ENCODE measurements at regions not wholly inside any gene's neighbourhood (a gene's known extent, or its start where the extent isn't known, plus 50 kb on each side); places are given as distances from the start of the nearest gene placed in this dataset.

DNA sequence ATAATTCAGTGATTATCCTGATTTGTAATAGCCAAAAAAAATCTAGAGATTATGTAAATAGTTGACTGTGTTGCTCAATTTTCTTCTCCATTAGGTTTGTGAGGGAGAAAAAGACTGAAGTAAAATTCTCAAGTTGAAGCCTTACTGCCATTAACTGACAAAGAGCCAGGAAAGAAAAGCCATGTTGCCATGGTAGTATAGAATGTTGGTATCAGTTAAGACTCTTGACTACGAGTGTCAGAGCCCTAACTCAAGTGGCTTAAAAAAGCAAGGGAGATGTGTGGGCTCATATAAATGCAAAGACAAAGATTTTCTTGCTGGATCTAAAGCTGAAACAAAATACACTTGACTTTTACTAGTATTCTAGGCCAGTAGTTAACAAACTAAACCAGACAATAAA, 571.7 kb downstream of the KCTD16 start:
- Histone ChIP-seq H3K9ac (ENCODE audit: low read depth, low read length) (no peak overlapping the region), H3K27me3 (ENCODE audit: insufficient read depth, low read length) (no peaks in the 10 kb centered on the region), H3K4me1 (ENCODE audit: insufficient read depth, low read length) (no peaks in the 10 kb centered on the region; the same call in 1 of the 2 replicates), H3K36me3 (ENCODE audit: insufficient read depth, low read length) (no peaks in the 10 kb centered on the region), H3K4me3 (ENCODE audit: low read length) (no peak overlapping the region), H3K9me3 (ENCODE audit: insufficient read depth, low read depth, low read length) (no peaks in the 10 kb centered on the region; the same call in 1 of the 2 replicates), H3K27ac (ENCODE audit: low read depth, low read length) (no peak overlapping the region)
- 66% methylated on average over 1 of the region's 1 CpG for WGBS

DNA sequence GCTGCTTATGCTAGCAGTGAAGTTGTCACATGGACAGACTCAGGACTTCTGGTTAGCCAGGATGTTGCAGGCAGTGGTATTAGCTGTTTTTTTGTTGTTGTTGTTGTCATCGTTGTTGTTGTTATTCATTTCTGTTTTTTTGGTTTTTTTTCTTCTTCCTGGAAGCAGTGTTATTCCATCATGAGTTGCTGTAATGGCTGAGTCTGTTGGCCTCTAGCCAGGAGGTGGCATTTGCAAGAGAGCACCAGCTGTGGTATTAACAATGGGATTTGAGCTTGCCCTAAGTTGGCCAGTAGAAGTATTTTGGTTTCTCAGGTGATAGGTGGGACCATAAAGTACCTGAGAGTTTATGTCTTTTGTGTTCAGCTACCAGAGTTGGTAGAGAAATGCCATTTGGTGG, 561.1 kb downstream of the KCTD16 start:
- Histone ChIP-seq H3K9me3 (ENCODE audit: insufficient read depth, low read depth, low read length) (peaks cover 19% of the 10 kb centered on the region), H3K27me3 (ENCODE audit: insufficient read depth, low read length) (no peaks in the 10 kb centered on the region), H3K4me3 (ENCODE audit: low read length) (no peak overlapping the region), H3K27ac (ENCODE audit: low read depth, low read length) (no peak overlapping the region), H3K4me1 (ENCODE audit: insufficient read depth, low read length) (no peaks in the 10 kb centered on the region), H3K9ac (ENCODE audit: low read depth, low read length) (no peak overlapping the region), H3K36me3 (ENCODE audit: insufficient read depth, low read length) (no peaks in the 10 kb centered on the region)
- 97% methylated on average over 1 of the region's 1 CpG for WGBS

DNA sequence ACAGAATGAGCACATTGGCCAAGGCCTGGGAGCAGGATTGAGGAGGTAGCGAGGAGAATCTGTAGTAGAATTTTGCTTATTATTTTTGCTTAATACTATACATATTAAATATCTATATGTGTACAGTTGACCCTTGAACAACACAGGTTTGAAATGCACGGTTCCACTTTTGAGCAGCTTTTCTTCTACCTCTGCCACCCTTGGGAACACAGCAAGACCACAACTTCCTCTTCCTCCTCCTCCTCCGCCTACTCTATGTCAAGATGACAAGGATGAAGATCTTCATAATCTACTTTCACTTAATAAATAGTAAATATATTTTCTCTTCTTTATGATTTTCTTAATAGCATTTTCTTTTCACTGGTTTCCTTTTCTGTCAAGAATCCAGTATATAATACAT, 541.4 kb downstream of the KCTD16 start:
- H3K4me1 ChIP-seq (ENCODE audit: insufficient read depth, low read length) = 0 out of 2 replicates have a peak, but pooled peaks cover 4% of the 10 kb centered on the region

DNA sequence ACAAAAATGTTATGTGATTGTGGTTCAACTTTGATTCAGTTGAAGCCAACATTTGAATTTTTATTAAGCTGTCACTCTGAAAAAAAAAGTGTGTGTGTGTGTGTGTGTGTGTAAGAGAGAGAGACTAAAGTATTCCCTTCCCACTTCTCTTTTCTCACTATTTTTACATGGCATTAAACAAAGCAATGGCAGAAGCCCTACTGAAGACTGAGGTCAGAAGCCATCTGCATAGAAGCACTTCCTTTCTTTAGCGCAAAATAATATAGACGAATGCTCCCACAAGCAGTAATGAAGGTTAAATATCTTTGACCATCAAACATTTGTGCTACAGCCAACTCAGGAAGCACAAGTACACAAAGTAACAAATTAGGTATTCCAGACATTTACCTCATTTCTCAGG, 540.5 kb downstream of the KCTD16 start:
- Histone ChIP-seq H3K4me3 (ENCODE audit: low read length) (no peak overlapping the region), H3K9me3 (ENCODE audit: insufficient read depth, low read depth, low read length) (no peaks in the 10 kb centered on the region), H3K27me3 (ENCODE audit: insufficient read depth, low read length) (no peaks in the 10 kb centered on the region), H3K4me1 (ENCODE audit: insufficient read depth, low read length) (0 out of 2 replicates have a peak, but pooled peaks cover 4% of the 10 kb centered on the region), H3K9ac (ENCODE audit: low read depth, low read length) (no peak overlapping the region), H3K27ac (ENCODE audit: low read depth, low read length) (no peak overlapping the region), H3K36me3 (ENCODE audit: insufficient read depth, low read length) (no peaks in the 10 kb centered on the region)
- 92% methylated on average over 2 of the region's 2 CpGs for WGBS

More for the DNA sequence above, 541.4 kb downstream of the KCTD16 start:
- Histone ChIP-seq H3K4me3 (ENCODE audit: low read length) (no peak overlapping the region), H3K9me3 (ENCODE audit: insufficient read depth, low read depth, low read length) (no peaks in the 10 kb centered on the region), H3K27me3 (ENCODE audit: insufficient read depth, low read length) (no peaks in the 10 kb centered on the region), H3K36me3 (ENCODE audit: insufficient read depth, low read length) (no peaks in the 10 kb centered on the region), H3K9ac (ENCODE audit: low read depth, low read length) (no peak overlapping the region), H3K27ac (ENCODE audit: low read depth, low read length) (no peak overlapping the region)
- WGBS = 94% methylated on average over 2 of the region's 3 CpGs

DNA sequence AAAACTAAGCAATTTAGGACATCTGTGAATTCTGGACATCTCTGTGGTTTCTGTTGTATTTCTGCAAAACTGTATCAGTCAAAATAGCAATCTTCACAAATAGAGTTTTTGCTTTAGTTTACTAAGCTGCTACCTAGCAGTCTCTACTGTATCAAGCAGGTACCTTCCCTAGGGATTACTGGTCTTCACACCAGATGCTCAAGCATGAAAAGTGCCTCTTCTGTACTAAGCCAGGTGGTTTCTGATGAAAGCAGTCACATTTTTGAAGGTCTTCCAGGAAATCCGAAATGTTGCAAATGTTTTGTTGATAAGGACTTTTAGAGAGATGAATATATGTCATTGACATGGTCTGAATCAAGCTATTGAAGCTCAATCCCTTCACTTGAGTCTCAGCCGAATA, 540.0 kb downstream of the KCTD16 start:
- 92% methylated on average over 2 of the region's 2 CpGs for WGBS
- Histone ChIP-seq H3K36me3 (ENCODE audit: insufficient read depth, low read length) (no peaks in the 10 kb centered on the region), H3K4me1 (ENCODE audit: insufficient read depth, low read length) (0 out of 2 replicates have a peak, but pooled peaks cover 4% of the 10 kb centered on the region), H3K4me3 (ENCODE audit: low read length) (no peak overlapping the region), H3K9ac (ENCODE audit: low read depth, low read length) (no peak overlapping the region), H3K27ac (ENCODE audit: low read depth, low read length) (no peak overlapping the region), H3K27me3 (ENCODE audit: insufficient read depth, low read length) (no peaks in the 10 kb centered on the region), H3K9me3 (ENCODE audit: insufficient read depth, low read depth, low read length) (no peaks in the 10 kb centered on the region)

DNA sequence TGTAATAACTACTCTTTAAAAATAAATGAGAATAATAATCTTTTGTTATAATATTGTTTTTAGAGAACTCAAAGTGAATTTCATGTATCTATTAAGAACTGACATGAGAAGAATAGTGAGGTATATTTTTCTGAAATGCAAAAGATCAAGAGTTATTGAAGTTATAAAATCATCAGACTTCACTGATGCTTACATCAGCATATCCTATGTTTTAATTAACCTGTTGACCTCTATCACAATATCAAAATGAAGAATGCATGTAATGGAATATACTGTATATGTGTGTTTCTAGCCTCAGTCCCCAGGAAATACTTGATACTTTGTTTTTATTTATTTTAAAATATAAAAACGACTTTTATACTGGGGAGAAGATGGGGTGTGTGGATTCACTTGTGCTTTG, 533.1 kb downstream of the KCTD16 start:
- no peak overlapping the region for H3K4me3 ChIP-seq (ENCODE audit: low read length)
- H3K27me3 ChIP-seq (ENCODE audit: insufficient read depth, low read length) = no peaks in the 10 kb centered on the region
- H3K9ac ChIP-seq (ENCODE audit: low read depth, low read length) = no peak overlapping the region
- no peak overlapping the region for H3K27ac ChIP-seq (ENCODE audit: low read depth, low read length)
- WGBS = 83% methylated on average over 1 of the region's 1 CpG
- no peaks in the 10 kb centered on the region for H3K36me3 ChIP-seq (ENCODE audit: insufficient read depth, low read length)
- peaks cover 2% of the 10 kb centered on the region; the same call in 1 of the 2 replicates for H3K4me1 ChIP-seq (ENCODE audit: insufficient read depth, low read length)
- no peaks in the 10 kb centered on the region for H3K9me3 ChIP-seq (ENCODE audit: insufficient read depth, low read depth, low read length)

DNA sequence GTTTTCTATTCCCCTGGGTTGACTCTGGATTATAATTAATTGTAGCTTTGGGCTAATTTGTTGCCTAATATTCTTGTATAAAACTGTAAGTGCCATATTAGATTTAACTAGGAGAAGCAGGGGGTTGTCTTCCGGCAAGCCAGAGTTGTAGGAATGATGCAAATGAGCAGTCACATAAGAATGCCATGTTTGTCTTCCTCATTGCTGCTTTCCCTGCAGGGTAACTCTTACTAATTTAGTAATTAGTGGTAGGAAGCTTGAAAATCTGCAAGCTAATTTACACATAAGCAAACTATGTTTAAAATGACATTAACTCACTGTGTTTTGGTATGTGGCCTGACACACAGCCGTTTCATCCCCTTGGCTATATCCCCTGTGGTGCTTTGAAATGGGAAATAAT, 527.8 kb downstream of the KCTD16 start:
- H3K27me3 ChIP-seq (ENCODE audit: insufficient read depth, low read length) = no peaks in the 10 kb centered on the region
- no peak overlapping the region for H3K4me3 ChIP-seq (ENCODE audit: low read length)
- no peaks in the 10 kb centered on the region for H3K9me3 ChIP-seq (ENCODE audit: insufficient read depth, low read depth, low read length)
- whole genome bisulfite sequencing = 57% methylated on average over 2 of the region's 2 CpGs
- H3K27ac ChIP-seq (ENCODE audit: low read depth, low read length) = no peak overlapping the region
- peaks cover 15% of the 10 kb centered on the region; the same call in 1 of the 2 replicates for H3K4me1 ChIP-seq (ENCODE audit: insufficient read depth, low read length)
- no peak overlapping the region for H3K9ac ChIP-seq (ENCODE audit: low read depth, low read length)
- H3K36me3 ChIP-seq (ENCODE audit: insufficient read depth, low read length) = no peaks in the 10 kb centered on the region

DNA sequence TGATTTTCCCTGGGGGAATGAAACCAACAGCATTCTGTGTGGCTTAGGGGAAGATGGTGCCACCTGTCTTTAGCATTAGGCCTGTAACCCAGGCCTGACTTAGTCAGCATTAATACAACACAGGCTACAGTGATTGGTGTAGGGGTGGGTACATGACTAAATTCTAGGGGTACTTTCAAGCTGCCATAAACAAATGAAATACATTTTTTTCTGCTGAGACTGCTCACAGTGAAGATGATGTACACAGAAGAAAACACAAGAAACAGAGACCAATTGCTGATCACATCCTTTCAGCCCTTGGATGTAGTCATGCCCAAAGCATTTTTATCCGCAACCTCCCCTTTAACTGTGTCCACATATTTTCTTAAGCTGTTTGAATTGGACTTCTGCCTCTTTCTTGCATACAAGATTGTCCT, 527.2 kb downstream of the KCTD16 start:
- no peaks in the 10 kb centered on the region for H3K27me3 ChIP-seq (ENCODE audit: insufficient read depth, low read length)
- H3K27ac ChIP-seq (ENCODE audit: low read depth, low read length) = no peak overlapping the region
- WGBS = 97% methylated on average over 1 of the region's 1 CpG
- H3K4me1 ChIP-seq (ENCODE audit: insufficient read depth, low read length) = peaks cover 15% of the 10 kb centered on the region; the same call in 1 of the 2 replicates
- H3K9me3 ChIP-seq (ENCODE audit: insufficient read depth, low read depth, low read length) = no peaks in the 10 kb centered on the region
- no peaks in the 10 kb centered on the region for H3K36me3 ChIP-seq (ENCODE audit: insufficient read depth, low read length)
- no peak overlapping the region for H3K9ac ChIP-seq (ENCODE audit: low read depth, low read length)
- no peak overlapping the region for H3K4me3 ChIP-seq (ENCODE audit: low read length)

DNA sequence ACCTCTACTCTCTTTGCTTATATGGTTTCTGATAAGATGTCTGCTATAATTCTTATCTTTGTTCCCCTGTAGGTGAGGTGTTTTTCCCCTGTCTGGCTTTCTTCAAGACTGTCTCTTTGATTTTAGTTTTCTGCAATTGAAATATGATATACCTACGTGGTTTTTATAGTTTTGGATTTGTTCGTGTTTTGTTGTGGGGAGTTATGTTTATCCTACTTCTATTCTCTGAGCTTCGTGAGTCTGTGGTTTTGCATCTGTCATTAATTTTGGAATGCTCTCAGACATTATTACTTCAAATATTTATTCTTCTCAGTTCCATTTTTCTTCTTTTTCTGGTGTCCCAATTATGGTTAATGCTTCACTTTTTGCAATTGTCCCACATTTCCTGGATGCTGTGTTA, 521.3 kb downstream of the KCTD16 start:
- H3K9ac ChIP-seq (ENCODE audit: low read depth, low read length) = no peak overlapping the region
- H3K36me3 ChIP-seq (ENCODE audit: insufficient read depth, low read length) = no peaks in the 10 kb centered on the region
- no peak overlapping the region for H3K27ac ChIP-seq (ENCODE audit: low read depth, low read length)
- H3K9me3 ChIP-seq (ENCODE audit: insufficient read depth, low read depth, low read length) = no peaks in the 10 kb centered on the region
- WGBS = 100% methylated on average over 2 of the region's 3 CpGs
- H3K27me3 ChIP-seq (ENCODE audit: insufficient read depth, low read length) = no peaks in the 10 kb centered on the region
- no peaks in the 10 kb centered on the region for H3K4me1 ChIP-seq (ENCODE audit: insufficient read depth, low read length)
- H3K4me3 ChIP-seq (ENCODE audit: low read length) = no peak overlapping the region

DNA sequence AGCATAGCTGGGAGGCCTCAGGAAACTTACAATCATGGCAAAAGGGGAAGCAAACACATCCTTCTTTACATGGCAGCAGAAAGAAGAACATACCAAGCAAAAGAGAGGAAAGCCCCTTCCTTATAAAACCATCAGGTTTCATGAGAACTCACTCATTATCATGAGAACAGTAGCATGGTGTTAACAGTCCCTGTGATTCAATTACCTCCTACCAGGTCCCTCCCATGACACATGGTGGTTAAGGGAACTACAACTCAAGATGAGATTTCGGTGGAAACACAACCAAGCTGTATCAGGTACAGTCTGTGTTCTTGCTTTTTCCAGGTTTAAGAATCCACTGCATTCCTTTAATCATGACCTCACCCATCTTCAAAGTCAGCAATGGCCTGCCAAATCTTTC, 514.2 kb downstream of the KCTD16 start:
- WGBS = 83% methylated on average over 1 of the region's 1 CpG
- H3K4me1 ChIP-seq (ENCODE audit: insufficient read depth, low read length) = no peaks in the 10 kb centered on the region
- no peak overlapping the region for H3K9ac ChIP-seq (ENCODE audit: low read depth, low read length)
- H3K9me3 ChIP-seq (ENCODE audit: insufficient read depth, low read depth, low read length) = no peaks in the 10 kb centered on the region
- no peak overlapping the region for H3K27ac ChIP-seq (ENCODE audit: low read depth, low read length)
- no peak overlapping the region for H3K4me3 ChIP-seq (ENCODE audit: low read length)
- H3K27me3 ChIP-seq (ENCODE audit: insufficient read depth, low read length) = no peaks in the 10 kb centered on the region
- H3K36me3 ChIP-seq (ENCODE audit: insufficient read depth, low read length) = no peaks in the 10 kb centered on the region

DNA sequence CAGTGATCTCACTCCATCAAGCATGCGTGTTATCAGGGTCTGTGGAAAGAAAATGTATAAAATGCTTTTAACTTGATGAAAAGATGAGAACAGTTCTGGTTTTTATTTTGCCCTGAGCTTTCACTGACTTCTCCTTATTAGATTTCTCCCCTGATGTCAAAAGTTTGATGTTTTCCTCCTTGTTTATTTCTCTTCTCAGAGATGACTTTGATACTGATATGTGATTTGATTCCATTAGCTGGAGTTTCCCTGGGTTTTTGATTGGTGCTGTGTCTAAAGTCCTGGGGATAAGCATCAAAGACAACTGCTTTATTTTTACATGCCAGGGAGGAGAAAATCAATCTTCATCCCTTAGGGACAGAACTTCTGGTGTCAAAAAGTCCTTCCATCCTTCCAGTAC, 510.0 kb downstream of the KCTD16 start:
- Histone ChIP-seq H3K36me3 (ENCODE audit: insufficient read depth, low read length) (no peaks in the 10 kb centered on the region), H3K27me3 (ENCODE audit: insufficient read depth, low read length) (no peaks in the 10 kb centered on the region), H3K4me3 (ENCODE audit: low read length) (no peak overlapping the region), H3K4me1 (ENCODE audit: insufficient read depth, low read length) (no peaks in the 10 kb centered on the region), H3K9me3 (ENCODE audit: insufficient read depth, low read depth, low read length) (no peaks in the 10 kb centered on the region), H3K9ac (ENCODE audit: low read depth, low read length) (no peak overlapping the region), H3K27ac (ENCODE audit: low read depth, low read length) (no peak overlapping the region)
- 83% methylated on average over 1 of the region's 1 CpG for WGBS

DNA sequence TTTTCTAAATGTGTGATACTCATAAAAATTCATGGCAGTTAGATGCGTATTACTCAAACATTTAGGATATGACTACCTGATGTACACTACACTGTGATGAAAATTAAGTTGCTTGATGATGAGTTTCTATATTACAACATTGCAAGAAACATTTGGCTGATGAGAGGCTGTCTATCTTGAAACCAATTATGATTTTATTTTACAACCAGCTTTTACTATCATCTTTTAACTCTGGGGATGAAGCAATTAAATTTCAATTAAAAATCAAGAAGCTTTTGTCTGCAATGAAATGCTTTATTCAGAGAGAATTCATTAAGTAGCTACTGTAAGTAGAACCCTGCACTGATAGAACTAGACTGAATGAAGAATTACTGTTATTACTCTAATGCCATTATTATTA, 500.4 kb downstream of the KCTD16 start:
- H3K4me1 ChIP-seq (ENCODE audit: insufficient read depth, low read length) = no peaks in the 10 kb centered on the region
- H3K36me3 ChIP-seq (ENCODE audit: insufficient read depth, low read length) = no peaks in the 10 kb centered on the region
- H3K9me3 ChIP-seq (ENCODE audit: insufficient read depth, low read depth, low read length) = no peaks in the 10 kb centered on the region
- no CpG with 5 or more reads among the region's 1 CpG for WGBS
- no peak overlapping the region for H3K4me3 ChIP-seq (ENCODE audit: low read length)
- H3K9ac ChIP-seq (ENCODE audit: low read depth, low read length) = no peak overlapping the region
- H3K27ac ChIP-seq (ENCODE audit: low read depth, low read length) = no peak overlapping the region
- no peaks in the 10 kb centered on the region for H3K27me3 ChIP-seq (ENCODE audit: insufficient read depth, low read length)

Measured in HUES64 (cell line).